ENCODE measurements at regions not wholly inside any gene's neighbourhood (a gene's known extent, or its start where the extent isn't known, plus 50 kb on each side); places are given as distances from the start of the nearest gene placed in this dataset.

DNA sequence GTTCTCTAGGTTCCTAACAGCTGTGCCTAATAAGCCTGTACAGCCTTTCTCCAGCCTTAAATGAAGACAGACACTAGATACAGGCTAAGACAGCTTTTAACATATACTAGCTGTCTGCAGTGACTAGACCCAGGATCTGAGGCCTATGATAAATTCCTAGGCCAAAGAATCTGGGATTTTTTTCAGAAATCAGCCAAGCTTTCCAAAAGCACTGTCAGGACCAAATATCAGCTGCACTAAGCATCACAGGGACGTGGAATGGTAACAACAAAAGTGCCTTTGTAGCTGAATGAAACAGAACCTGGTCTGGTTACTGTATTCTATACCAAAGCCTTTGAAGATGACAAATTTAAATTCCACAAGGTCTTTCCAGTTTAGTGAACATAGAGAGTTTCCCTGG is 77.9 kb upstream of the DOCK9 start:
- no CpG with 5 or more reads among the region's 1 CpG for WGBS (ENCODE audit: insufficient coverage)
- intact Hi-C loops (cut with micrococcal nuclease): no loop called here
- Histone ChIP-seq H3K4me1 (ENCODE audit: control insufficient read depth in 1 of 2, insufficient read depth in 2 of 2, low read length in 2 of 2) (no peaks in the 10 kb centered on the region), H3K27me3 (ENCODE audit: control insufficient read depth in 2 of 2, insufficient read depth in 2 of 2, low read length in 2 of 2) (peaks cover 99% of the 10 kb centered on the region in 2 donors), H3K4me3 (replicated peaks in 1 of 3; ENCODE audit: low read depth in 2 of 3, low read length in 3 of 3) (no peak overlapping the region), H3K9me3 (replicated peaks in 1 of 2; ENCODE audit: control insufficient read depth in 1 of 2, insufficient read depth in 1 of 2, low read length in 2 of 2) (peaks cover 0 to 54% of the 10 kb centered on the region in 2 donors), H3K27ac (ENCODE audit: low read depth in 1 of 2, low read length in 2 of 2) (no peak overlapping the region), H3K4me2 (replicated peaks; ENCODE audit: extremely low read depth, low read length, poor library complexity, severe bottlenecking) (no peak overlapping the region), H2AFZ (ENCODE audit: insufficient read depth, low read depth, low read length, poor library complexity, severe bottlenecking) (no peak overlapping the region), H3K36me3 (replicated peaks in 1 of 2; ENCODE audit: control insufficient read depth in 1 of 2, insufficient read depth in 2 of 2, low read length in 2 of 2) (no peaks in the 10 kb centered on the region), H4K20me1 (ENCODE audit: insufficient read depth, low read length) (peaks cover 9% of the 10 kb centered on the region), H3K79me2 (ENCODE audit: insufficient read depth, low read length) (no peaks in the 10 kb centered on the region), H3K9ac (ENCODE audit: insufficient read depth, low read length, poor library complexity, severe bottlenecking) (no peak overlapping the region)
- peaks cover 7% of the 10 kb centered on the region for H3K4me1 Mint-ChIP-seq
- H3K36me3 Mint-ChIP-seq: peaks cover 0 to 2% of the 10 kb centered on the region in 2 donors
- H3K9me3 Mint-ChIP-seq: peaks cover 0 to 15% (median 4%) of the 10 kb centered on the region in 7 donors
- H3K4me3 Mint-ChIP-seq: no peak overlapping the region
- peaks cover 89 to 95% (median 93%) of the 10 kb centered on the region in 3 donors for H3K27me3 Mint-ChIP-seq (ENCODE audit: low read depth in 3 of 3)
- H3K27ac Mint-ChIP-seq: no peak overlapping the region
- TF ChIP-seq, protein P1, sequence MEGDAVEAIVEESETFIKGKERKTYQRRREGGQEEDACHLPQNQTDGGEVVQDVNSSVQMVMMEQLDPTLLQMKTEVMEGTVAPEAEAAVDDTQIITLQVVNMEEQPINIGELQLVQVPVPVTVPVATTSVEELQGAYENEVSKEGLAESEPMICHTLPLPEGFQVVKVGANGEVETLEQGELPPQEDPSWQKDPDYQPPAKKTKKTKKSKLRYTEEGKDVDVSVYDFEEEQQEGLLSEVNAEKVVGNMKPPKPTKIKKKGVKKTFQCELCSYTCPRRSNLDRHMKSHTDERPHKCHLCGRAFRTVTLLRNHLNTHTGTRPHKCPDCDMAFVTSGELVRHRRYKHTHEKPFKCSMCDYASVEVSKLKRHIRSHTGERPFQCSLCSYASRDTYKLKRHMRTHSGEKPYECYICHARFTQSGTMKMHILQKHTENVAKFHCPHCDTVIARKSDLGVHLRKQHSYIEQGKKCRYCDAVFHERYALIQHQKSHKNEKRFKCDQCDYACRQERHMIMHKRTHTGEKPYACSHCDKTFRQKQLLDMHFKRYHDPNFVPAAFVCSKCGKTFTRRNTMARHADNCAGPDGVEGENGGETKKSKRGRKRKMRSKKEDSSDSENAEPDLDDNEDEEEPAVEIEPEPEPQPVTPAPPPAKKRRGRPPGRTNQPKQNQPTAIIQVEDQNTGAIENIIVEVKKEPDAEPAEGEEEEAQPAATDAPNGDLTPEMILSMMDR (IDR thresholded peaks at IDR 0.05): no peak
- DNase-seq: no peak

DNA sequence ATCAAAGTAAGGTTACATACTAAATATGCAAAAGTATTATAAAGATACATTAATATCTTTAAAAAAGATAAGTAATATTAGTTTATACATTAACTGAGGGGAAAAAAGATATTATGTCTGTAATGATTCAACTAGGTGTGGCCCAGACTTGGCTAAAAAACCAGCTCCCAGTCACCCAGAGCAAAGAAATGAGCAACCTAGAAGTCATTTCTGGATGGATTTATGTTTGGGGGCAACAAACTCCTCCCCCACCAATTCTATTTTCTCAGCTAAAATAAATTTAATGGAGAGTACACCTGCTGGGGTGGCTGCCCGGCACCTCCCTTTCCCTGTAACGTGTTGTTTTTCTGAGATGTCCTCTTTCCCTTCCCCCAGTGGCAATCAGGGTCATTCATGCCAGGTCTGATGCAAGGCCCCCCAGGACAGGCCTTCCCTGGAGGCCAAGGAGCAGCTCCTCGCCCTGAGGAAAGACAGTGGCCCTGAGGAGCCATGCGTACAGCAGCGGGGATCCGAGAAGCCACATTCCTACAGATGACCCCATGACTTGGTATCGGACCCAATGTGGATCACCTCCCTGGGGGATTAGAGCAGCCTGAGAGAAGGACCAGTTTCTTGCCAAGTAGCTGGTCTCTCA is 78.6 kb upstream of the DOCK9 start:
- Mint-ChIP-seq H3K4me3 (peak overlapping the region in 1 of 2 donors; percentile 79), H3K36me3 (peaks cover 0 to 2% of the 10 kb centered on the region in 2 donors), H3K27me3 (ENCODE audit: low read depth in 3 of 3) (peaks cover 87 to 95% (median 91%) of the 10 kb centered on the region in 3 donors), H3K27ac (peak overlapping the region in 1 of 7 donors; percentile 38), H3K9me3 (peaks cover 0 to 12% (median 2%) of the 10 kb centered on the region in 7 donors), H3K4me1 (peaks cover 7% of the 10 kb centered on the region)
- H3K9ac ChIP-seq (ENCODE audit: insufficient read depth, low read length, poor library complexity, severe bottlenecking): no peak overlapping the region
- H3K4me2 ChIP-seq (replicated peaks; ENCODE audit: extremely low read depth, low read length, poor library complexity, severe bottlenecking): no peak overlapping the region
- peaks cover 0 to 48% of the 10 kb centered on the region in 2 donors for H3K9me3 ChIP-seq (replicated peaks in 1 of 2; ENCODE audit: control insufficient read depth in 1 of 2, insufficient read depth in 1 of 2, low read length in 2 of 2)
- H3K27me3 ChIP-seq (ENCODE audit: control insufficient read depth in 2 of 2, insufficient read depth in 2 of 2, low read length in 2 of 2): peaks cover 99% of the 10 kb centered on the region in 2 donors
- TF ChIP-seq, protein P1 (IDR thresholded peaks at IDR 0.05): no peak
- no peaks in the 10 kb centered on the region for H3K36me3 ChIP-seq (replicated peaks in 1 of 2; ENCODE audit: control insufficient read depth in 1 of 2, insufficient read depth in 2 of 2, low read length in 2 of 2)
- 84% methylated on average over 7 of the region's 7 CpGs for WGBS (ENCODE audit: insufficient coverage)
- no peak overlapping the region for H3K4me3 ChIP-seq (replicated peaks in 1 of 3; ENCODE audit: low read depth in 2 of 3, low read length in 3 of 3)
- no peaks in the 10 kb centered on the region for H3K4me1 ChIP-seq (ENCODE audit: control insufficient read depth in 1 of 2, insufficient read depth in 2 of 2, low read length in 2 of 2)
- DNase-seq: no peak
- intact Hi-C loops (cut with micrococcal nuclease): no loop called here
- H3K27ac ChIP-seq (ENCODE audit: low read depth in 1 of 2, low read length in 2 of 2): no peak overlapping the region
- peaks cover 9% of the 10 kb centered on the region for H4K20me1 ChIP-seq (ENCODE audit: insufficient read depth, low read length)
- no peak overlapping the region for H2AFZ ChIP-seq (ENCODE audit: insufficient read depth, low read depth, low read length, poor library complexity, severe bottlenecking)
- no peaks in the 10 kb centered on the region for H3K79me2 ChIP-seq (ENCODE audit: insufficient read depth, low read length)

Measured in CD14-positive monocyte (primary cell).